RWPE1 (cell line): ENCODE measurements at regions not wholly inside any gene's neighbourhood (a gene's known extent, or its start where the extent isn't known, plus 50 kb on each side); places are given as distances from the start of the nearest gene placed in this dataset.

Source experiments
- CTCF ChIA-PET: fragments of 350-600 bp; sonication (Branson Sonifier 250); formaldehyde crosslinking; extraction: SDS; loops from one replicate; lab custom pipeline; 2021; lab: Yijun Ruan, JAX
- POLR2A ChIA-PET: fragments of 400-600 bp; formaldehyde crosslinking; extraction: SDS; loops from one replicate; lab custom pipeline; 2020; ENCODE audit warnings: antibody characterized with exemption; ENCODE audit not compliant: low non-redundant PET; lab: Yijun Ruan, JAX
- DNase-seq: peaks from one replicate; pipeline ENCODE4 v3.0.0; 2012; ENCODE audit warnings: low spot score
- H3K27ac ChIP-seq: fragments of 450-650 bp; 2 replicates; pipeline ENCODE4 v1.5.1; 2017
- TF ChIP-seq, protein P1 (sequence below): fragments of 450-650 bp; conservative IDR thresholded peaks from 2 replicates; pipeline ENCODE4 v1.5.1; 2017; ENCODE audit warnings: low read depth, mild to moderate bottlenecking

GRCh38 chr12:63313139-63313538, 162.1 kb upstream of the AVPR1A start:
- DNase-seq = no peak

GRCh38 chr12:63308671-63309070, 157.7 kb upstream of the AVPR1A start:
- no peak for DNase-seq
- ChIA-PET CTCF (no interaction called here), POLR2A (no interaction called here)
- H3K27ac ChIP-seq = no peak overlapping the region
- TF ChIP-seq, protein P1, sequence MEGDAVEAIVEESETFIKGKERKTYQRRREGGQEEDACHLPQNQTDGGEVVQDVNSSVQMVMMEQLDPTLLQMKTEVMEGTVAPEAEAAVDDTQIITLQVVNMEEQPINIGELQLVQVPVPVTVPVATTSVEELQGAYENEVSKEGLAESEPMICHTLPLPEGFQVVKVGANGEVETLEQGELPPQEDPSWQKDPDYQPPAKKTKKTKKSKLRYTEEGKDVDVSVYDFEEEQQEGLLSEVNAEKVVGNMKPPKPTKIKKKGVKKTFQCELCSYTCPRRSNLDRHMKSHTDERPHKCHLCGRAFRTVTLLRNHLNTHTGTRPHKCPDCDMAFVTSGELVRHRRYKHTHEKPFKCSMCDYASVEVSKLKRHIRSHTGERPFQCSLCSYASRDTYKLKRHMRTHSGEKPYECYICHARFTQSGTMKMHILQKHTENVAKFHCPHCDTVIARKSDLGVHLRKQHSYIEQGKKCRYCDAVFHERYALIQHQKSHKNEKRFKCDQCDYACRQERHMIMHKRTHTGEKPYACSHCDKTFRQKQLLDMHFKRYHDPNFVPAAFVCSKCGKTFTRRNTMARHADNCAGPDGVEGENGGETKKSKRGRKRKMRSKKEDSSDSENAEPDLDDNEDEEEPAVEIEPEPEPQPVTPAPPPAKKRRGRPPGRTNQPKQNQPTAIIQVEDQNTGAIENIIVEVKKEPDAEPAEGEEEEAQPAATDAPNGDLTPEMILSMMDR = no peak

More at GRCh38 chr12:63313139-63313538, 162.1 kb upstream of the AVPR1A start:
- H3K27ac ChIP-seq = no peak overlapping the region
- ChIA-PET POLR2A (no interaction called here), CTCF (no interaction called here)
- TF ChIP-seq, protein P1 = no peak

GRCh38 chr12:63307849-63308248, 156.8 kb upstream of the AVPR1A start:
- DNase-seq = no peak
- H3K27ac ChIP-seq = no peak overlapping the region
- CTCF ChIA-PET = no interaction called here
- POLR2A ChIA-PET = no interaction called here
- TF ChIP-seq, protein P1 = no peak

DNA sequence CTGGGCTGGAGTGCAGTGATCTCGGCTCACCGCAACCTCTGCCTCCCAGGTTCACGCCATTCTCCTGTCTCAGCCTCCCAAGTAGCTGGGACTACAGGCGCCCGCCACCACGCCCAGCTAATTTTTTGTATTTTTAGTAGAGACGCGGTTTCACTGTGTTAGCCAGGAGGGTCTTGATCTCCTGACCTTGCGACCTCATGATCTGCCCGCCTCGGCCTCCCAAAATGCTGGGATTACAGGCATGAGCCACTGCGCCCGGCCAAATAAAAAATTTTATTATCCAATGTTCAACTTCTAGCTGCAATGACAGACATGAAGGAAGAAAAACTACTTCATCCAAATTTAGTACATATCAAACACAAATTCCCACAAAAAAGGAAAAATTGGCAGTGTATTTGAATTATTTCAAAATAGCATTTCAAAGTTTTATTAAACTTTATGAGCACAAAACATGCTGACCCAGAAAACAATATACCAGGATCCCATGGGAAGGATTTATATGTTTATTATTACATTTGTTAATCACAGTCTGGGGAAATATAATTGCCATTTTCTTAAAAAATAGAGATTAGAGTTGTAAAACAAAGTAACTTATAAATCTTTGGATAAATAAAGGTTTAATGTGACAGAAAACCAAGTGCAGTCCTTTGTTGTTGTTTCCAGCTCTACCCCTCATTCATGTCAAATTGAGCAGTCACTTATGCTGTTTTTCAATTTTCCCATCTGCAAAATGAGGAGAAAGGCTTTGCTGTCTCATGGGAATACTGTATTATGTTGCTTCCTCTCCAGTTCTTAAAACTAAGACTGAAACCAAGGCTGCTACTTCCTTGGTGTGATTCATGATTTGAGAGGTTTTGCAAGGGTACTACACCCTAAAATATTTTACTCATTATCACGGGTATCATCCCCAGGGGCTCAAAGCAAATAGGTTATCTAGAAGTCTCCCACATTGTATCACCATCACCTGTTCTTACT, 155.2 kb upstream of the AVPR1A start:
- H3K27ac ChIP-seq = no peak overlapping the region
- TF ChIP-seq, protein P1 = no peak
- POLR2A ChIA-PET = no interaction called here
- DNase-seq = no peak
- CTCF ChIA-PET = no interaction called here

DNA sequence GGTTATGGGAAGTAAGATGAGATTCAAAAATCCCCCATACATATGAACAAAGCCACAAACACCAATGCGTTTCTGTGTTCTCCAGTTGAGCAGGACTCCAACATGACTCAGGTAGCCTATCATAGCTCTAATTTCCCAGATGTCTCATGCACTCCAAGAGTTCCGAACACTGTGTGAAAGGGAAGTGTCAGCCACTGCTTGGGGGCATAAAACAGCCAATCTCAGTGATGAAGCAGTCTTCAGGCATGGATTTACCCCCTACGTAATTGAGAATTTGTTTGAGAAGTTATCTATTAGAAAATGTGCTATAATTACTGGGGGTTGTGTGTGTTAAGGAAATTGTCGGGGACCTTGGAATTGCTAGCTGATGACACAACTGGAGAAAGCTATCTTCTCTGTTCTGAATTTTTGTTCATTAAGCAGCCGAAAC, 153.9 kb upstream of the AVPR1A start:
- no peak for DNase-seq
- TF ChIP-seq, protein P1 = no peak
- ChIA-PET POLR2A (no interaction called here), CTCF (no interaction called here)
- no peak overlapping the region for H3K27ac ChIP-seq

DNA sequence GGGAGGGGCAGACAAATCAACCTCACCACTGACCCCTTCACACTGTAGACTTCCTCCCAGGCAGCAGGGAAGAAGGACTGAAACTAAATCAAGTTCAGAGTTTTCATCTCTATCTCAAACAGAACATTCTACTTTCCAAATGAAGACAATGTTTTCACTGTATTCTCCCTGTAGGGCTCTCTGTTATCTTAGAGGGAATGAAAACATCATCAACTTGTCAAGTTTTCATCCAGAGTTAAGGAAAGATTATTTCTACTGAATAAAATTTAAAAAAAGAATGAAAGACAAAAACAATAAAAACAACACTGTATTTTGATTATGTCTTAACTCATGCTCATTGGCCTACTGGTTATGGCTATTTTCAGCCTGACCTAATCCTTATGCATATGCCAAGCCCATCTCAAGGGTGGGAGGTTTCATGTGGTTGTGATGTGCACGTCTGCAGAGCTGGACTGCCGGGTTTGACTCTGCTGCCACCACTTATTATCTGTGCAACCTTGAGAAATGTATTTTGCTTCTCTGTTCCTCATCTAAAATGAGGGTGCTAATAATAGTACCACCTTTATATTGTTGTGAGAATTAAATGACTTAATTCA, 152.0 kb upstream of the AVPR1A start:
- H3K27ac ChIP-seq = no peak overlapping the region
- DNase-seq = no peak
- ChIA-PET POLR2A (no interaction called here), CTCF (no interaction called here)
- TF ChIP-seq, protein P1 = no peak
